Stomach (tissue), 4 donors: ENCODE measurements at regions not wholly inside any gene's neighbourhood (a gene's known extent, or its start where the extent isn't known, plus 50 kb on each side); places are given as distances from the start of the nearest gene placed in this dataset.

Experiments used
- POLR2A ChIP-seq, 4 donors: fragments of 450-650 bp; IDR thresholded peaks; one replicate each; pipeline ENCODE4 v1.6.1; 2016; ENCODE audit warnings: antibody characterized with exemption in 4 of 4, control low read depth in 2 of 4, mild to moderate bottlenecking in 1 of 4, moderate library complexity in 1 of 4
- POLR2AphosphoS5 ChIP-seq, 3 donors: sonication (generic); formaldehyde crosslinking; IDR thresholded peaks; one replicate each; pipeline ENCODE4 v1.6.1; 2016; ENCODE audit warnings: antibody characterized with exemption in 3 of 3
- TF ChIP-seq, protein P1 (sequence below), 7 experiments: fragments of 450-650 bp in 4 of 7; fragments of 200-600 bp in 3 of 7; sonication (generic) in 3 of 7; IDR thresholded peaks; one replicate each; pipeline ENCODE4 v1.5.1; 2016 to 2019; ENCODE audit warnings: antibody characterized with exemption in 7 of 7, control low read depth in 2 of 7, mild to moderate bottlenecking in 1 of 7

DNA sequence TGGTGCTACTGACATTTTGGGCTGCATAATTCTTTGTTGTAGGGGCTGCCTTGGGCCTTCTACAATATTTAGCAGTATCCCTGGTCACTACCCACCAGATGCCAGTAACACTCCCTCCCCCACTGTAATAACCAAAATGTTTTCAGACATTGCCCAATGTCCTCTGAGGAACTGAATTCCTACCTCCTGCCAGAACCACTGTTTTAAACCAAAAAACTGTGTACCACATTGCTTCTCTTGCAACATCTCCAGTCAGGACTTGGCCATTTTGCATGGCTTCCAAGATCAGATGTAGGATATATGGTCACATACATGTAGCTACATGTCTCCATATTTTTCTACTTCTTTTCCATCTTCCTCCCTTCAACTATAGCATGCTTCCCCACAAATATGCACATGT lies 97.4 kb upstream of the IFNGR1 start:
- TF ChIP-seq, protein P1, sequence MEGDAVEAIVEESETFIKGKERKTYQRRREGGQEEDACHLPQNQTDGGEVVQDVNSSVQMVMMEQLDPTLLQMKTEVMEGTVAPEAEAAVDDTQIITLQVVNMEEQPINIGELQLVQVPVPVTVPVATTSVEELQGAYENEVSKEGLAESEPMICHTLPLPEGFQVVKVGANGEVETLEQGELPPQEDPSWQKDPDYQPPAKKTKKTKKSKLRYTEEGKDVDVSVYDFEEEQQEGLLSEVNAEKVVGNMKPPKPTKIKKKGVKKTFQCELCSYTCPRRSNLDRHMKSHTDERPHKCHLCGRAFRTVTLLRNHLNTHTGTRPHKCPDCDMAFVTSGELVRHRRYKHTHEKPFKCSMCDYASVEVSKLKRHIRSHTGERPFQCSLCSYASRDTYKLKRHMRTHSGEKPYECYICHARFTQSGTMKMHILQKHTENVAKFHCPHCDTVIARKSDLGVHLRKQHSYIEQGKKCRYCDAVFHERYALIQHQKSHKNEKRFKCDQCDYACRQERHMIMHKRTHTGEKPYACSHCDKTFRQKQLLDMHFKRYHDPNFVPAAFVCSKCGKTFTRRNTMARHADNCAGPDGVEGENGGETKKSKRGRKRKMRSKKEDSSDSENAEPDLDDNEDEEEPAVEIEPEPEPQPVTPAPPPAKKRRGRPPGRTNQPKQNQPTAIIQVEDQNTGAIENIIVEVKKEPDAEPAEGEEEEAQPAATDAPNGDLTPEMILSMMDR (IDR thresholded peaks at IDR 0.05): no peak
- TF ChIP-seq POLR2A (IDR thresholded peaks at IDR 0.05) (no peak), POLR2AphosphoS5 (IDR thresholded peaks at IDR 0.05) (no peak)
